ENCODE measurements at regions not wholly inside any gene's neighbourhood (a gene's known extent, or its start where the extent isn't known, plus 50 kb on each side); places are given as distances from the start of the nearest gene placed in this dataset.

- TF ChIP-seq EZH2 (IDR thresholded peaks at IDR 0.05; ENCODE audit: low read depth, unreplicated experiment) (no peak), EZH2phosphoT487 (IDR thresholded peaks at IDR 0.05; ENCODE audit: unreplicated experiment) (no peak), JUNB (IDR thresholded peaks at IDR 0.05; ENCODE audit: unreplicated experiment) (no peak), POLR2AphosphoS5 (IDR thresholded peaks at IDR 0.05; ENCODE audit: low read depth) (no peak), ZNF114 (CRISPR knock-in tag; IDR thresholded peaks at IDR 0.05) (no peak), CREB1 (CRISPR knock-in tag; IDR thresholded peaks at IDR 0.05; ENCODE audit: low read depth) (no peak), REST (IDR thresholded peaks at IDR 0.05; ENCODE audit: unreplicated experiment) (no peak), NANOG (IDR thresholded peaks at IDR 0.05; ENCODE audit: borderline replicate concordance) (no peak), STAT1 (IDR thresholded peaks at IDR 0.05; ENCODE audit: unreplicated experiment) (no peak), ZNF331 (CRISPR knock-in tag; IDR thresholded peaks at IDR 0.05; ENCODE audit: low read depth) (no peak)
- TF ChIP-seq, protein P1, sequence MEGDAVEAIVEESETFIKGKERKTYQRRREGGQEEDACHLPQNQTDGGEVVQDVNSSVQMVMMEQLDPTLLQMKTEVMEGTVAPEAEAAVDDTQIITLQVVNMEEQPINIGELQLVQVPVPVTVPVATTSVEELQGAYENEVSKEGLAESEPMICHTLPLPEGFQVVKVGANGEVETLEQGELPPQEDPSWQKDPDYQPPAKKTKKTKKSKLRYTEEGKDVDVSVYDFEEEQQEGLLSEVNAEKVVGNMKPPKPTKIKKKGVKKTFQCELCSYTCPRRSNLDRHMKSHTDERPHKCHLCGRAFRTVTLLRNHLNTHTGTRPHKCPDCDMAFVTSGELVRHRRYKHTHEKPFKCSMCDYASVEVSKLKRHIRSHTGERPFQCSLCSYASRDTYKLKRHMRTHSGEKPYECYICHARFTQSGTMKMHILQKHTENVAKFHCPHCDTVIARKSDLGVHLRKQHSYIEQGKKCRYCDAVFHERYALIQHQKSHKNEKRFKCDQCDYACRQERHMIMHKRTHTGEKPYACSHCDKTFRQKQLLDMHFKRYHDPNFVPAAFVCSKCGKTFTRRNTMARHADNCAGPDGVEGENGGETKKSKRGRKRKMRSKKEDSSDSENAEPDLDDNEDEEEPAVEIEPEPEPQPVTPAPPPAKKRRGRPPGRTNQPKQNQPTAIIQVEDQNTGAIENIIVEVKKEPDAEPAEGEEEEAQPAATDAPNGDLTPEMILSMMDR (conservative IDR thresholded peaks at IDR 0.05; ENCODE audit: low read depth in 2 of 2): no peak
- TF ChIP-seq, protein P2, sequence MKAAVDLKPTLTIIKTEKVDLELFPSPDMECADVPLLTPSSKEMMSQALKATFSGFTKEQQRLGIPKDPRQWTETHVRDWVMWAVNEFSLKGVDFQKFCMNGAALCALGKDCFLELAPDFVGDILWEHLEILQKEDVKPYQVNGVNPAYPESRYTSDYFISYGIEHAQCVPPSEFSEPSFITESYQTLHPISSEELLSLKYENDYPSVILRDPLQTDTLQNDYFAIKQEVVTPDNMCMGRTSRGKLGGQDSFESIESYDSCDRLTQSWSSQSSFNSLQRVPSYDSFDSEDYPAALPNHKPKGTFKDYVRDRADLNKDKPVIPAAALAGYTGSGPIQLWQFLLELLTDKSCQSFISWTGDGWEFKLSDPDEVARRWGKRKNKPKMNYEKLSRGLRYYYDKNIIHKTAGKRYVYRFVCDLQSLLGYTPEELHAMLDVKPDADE (IDR thresholded peaks at IDR 0.05): no peak
Measured at GRCh38 chr12:92295523-92295922, 149.9 kb upstream of the BTG1 start.

Measured in GM23338 (cell line).